NCI-H2081 treated with DMSO at 0.1 percent for 48 hours (cell line): ENCODE measurements at regions not wholly inside any gene's neighbourhood (a gene's known extent, or its start where the extent isn't known, plus 50 kb on each side); places are given as distances from the start of the nearest gene placed in this dataset.

Experiments
- DNase-seq: peaks from one replicate; lab custom pipeline; 2025; lab: John Stamatoyannopoulos, UW

DNA sequence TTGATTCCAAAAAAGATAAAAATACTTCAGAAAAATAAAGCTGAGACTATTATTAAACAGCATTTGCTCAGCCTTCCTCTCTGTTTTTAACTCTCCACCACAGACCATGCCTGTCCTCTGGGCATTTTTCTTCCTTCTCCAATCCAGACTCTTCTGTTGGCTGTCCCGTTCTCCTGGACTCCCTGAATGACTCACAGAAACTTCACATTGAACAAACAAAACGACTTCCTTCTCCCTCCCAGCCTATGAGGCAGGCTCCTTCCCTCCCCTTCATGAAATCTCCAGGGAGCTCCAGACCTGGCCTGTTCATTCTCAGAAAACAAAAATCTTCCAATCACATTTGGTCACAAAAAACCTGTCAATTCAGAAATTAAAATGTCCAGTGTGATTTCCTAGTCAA, 421.3 kb downstream of the NPHP4 start:
- DNase-seq: no peak

- DNase-seq: no peak
These were observed 423.9 kb downstream of the NPHP4 start for GRCh38 chr1:5568321-5568720.

DNA sequence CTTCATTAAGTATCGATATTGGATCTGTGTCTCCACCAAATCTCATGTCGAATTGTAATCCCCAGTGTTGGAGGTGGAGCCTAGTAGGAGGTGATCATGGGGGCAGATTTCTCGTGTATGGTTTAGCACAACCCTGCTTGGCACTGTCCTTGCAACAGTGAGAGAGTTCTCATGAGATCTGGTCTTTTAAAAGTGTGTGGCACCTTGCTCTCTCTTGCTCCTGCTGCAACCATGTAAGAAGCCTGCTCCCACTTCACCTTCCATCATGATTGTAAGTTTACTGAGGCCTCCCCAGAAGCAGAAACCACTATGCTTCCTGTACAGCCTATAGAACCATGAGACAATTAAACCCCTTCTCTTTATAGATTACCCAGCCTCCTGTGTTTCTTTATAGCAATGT, 424.4 kb downstream of the NPHP4 start:
- no peak for DNase-seq

DNA sequence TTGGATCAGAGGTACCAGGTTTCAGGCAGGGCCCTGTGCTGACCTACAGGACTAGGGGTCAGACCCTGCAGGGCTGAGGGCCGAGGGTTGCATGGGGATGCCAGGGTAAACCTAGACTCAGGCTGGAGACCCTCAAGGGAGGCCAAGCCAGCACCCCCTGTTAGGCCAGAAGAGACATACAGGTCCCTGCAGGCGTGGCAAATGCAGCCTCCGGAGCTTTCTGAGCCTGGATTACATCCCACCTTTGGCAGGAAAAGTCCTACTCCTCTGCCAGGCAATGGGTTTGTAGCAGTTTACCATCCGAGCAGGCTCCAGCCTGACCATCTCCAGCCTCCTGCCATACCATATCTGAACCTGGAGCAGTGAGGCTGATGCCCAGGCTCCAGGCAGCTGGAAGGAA, 425.3 kb downstream of the NPHP4 start:
- no peak for DNase-seq

DNA sequence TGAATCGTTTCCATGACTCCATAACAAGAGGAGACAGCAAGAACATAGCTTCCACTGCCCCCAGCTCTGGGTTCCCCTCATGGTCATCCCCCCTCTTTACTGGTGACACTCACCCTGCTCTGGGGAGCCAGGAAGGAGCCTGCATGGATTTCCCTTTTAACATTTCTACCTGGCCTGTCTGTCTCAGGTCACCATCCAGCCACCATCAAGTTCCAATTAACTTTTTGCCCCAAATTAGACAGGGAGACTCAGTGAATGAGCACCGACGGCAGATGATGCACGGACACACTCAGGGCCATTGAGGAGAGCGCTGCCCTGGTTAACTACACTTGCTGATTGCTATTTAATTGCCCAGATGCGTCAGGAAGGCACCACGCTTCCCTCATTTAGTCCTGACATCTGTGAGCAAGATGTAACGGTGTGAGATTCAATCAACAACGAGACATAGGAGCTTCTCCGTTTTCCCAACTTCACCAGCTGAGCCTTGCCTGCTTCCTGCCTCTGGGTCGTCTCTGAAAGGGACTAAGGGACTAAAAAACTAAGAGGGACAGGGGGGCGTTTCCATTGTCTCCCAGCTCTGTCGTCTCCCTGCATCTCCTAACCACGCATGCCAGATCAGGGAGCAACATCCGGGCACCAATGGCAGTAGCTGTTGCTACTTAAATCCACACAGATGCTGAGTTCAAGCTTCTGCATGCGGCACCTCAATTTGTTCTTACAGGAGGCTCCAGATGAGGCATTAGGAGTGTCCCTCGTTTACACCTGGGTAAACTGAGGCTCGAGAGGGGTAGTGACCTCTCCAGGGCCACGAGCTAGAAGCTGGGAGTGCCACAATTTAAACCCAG, 426.7 kb downstream of the NPHP4 start:
- no peak for DNase-seq

DNA sequence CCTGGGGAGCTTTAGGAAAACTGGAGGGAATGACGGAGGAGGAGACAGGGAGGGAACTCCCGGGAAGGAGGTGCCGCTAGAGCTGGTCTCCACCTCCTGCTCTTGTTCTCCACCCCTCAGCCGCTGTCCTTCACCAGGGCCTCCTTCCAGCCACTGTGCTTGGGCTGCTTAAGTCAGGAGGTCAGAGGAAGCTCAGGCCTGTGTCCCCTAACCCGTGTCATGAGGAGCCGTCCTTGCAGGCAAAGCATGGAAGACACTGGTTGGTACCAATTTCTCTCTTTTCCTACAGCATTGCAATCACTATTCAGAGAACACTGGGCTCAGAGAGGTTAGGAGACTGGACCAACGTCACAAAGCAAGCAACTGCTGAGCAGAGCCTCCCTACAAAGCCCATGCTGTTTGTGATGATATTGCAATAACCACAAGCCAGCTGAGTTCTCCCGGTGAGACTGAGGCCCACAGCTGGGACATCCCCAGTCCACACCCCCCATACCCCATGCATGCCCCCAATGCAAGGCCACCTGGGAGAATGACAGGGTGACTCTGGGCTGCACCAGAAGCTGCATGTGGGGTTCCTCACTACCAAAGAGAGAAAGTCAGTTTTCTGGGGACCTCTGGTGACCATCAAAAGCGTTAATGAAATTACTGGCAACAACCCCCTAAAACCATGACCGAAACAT, 427.5 kb downstream of the NPHP4 start:
- no peak for DNase-seq

DNA sequence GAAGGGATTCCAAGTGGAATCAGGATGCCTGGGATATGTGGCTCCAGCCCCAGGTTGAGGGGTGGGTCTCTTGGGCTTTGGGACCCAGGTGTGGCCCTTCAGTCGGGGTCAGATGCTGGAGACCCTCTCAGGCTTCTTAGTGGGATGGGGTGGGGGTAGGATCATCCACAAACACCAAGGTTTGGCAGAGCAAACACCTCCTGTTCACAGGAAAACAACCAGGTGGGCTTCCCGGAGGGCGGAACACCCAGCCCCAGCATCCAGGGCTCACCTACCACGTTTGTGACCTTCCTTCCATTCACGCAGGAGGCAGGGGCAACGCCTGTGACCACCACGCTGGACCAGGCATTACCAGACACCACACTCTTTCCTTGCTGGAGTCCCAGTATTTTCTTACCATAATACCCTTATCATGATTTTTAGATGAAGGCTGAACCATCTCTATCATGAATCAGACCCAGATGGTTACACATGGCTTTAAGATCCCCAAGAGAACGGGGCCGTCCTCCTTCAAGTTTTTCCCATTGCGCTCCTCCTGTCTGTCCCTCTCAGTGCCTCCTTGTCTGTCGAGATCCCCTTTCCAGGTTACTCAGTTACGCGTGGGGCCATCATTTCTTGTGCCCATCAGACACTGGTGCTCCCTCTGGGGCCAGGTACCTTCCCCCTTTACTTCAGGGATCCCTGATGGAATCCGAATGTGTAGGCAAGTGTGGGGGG, 428.2 kb downstream of the NPHP4 start:
- no peak for DNase-seq

DNA sequence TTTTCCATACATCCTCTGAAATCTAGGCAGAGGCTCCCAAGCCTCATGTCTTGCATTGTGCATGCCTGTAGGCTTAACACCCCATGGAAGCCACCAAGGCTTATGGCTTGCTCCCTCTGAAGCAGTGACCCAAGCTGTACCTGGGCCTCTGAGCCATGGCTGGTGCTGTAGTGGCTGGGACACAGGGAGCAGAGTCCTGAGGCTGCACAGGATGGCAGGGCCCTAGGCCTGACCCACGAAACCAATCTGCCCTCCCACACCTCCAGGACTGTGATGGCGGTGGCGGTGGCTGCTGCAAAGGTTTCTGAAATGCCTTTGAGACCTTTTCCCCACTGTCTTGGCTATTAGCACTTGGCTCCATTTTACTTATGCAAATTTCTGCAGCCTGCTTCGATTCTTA, 429.5 kb downstream of the NPHP4 start:
- DNase-seq: no peak

DNA sequence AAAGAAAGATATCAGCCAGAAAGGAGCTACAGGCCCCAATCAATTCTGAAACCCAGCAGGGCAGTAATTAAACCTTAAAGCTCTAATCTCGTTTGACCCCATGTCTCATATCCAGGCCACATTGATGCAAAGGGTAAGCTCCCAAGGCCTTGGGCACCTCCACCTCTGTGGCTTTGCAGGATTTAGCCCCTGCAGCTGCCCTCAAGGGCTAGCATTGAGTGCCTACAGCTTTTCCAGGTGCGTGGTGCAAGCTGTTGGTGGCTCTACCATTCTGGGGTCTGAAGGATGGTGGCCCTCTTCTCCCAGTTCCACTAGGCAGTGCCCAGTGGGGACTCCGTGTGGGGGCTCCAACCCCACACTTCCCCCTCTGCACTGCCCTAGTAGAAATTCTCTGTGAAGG, 429.9 kb downstream of the NPHP4 start:
- no peak for DNase-seq

GRCh38 chr1:5559078-5559477, 433.1 kb downstream of the NPHP4 start:
- no peak for DNase-seq

DNA sequence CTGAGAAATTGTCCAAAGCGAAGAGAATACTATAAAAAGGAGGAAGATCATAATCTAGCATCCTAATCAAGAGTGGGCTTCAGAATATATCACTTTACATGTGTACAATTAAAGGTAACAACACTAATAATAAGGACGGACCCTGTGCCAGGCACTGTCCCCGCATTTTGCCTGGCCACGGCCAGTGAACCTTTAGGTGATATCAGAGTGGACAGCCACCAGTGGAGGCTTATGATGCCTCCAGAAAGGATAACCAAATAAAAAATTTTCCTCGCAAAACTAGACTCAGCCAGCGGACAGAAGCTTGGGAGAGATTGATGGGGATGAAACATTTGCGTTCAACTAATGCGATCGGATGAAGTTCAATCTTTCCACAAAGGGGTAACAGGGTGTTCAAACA, 436.4 kb downstream of the NPHP4 start:
- DNase-seq: no peak

DNA sequence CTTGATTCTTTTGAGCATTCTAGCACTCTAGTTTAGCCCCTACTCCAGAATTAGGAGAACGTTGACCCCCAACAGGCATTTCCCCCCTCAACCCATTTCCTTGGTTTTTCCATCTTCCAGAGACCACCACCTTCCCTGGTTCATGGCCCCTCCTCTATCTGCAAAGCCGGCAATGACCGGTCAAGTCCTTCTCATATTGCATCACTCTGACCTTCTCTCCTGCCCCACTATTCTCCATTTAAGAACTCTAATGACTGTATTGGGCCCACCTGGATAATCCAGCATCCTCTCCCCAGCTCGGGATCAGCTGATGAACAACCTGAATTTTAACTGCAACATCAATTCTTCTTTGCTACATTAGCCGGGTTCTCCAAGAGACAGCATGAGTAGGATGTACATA, 437.4 kb downstream of the NPHP4 start:
- no peak for DNase-seq

- DNase-seq: no peak
These were observed 438.1 kb downstream of the NPHP4 start for GRCh38 chr1:5554111-5554510.

GRCh38 chr1:5552787-5553484, 439.3 kb downstream of the NPHP4 start:
- DNase-seq: no peak

DNA sequence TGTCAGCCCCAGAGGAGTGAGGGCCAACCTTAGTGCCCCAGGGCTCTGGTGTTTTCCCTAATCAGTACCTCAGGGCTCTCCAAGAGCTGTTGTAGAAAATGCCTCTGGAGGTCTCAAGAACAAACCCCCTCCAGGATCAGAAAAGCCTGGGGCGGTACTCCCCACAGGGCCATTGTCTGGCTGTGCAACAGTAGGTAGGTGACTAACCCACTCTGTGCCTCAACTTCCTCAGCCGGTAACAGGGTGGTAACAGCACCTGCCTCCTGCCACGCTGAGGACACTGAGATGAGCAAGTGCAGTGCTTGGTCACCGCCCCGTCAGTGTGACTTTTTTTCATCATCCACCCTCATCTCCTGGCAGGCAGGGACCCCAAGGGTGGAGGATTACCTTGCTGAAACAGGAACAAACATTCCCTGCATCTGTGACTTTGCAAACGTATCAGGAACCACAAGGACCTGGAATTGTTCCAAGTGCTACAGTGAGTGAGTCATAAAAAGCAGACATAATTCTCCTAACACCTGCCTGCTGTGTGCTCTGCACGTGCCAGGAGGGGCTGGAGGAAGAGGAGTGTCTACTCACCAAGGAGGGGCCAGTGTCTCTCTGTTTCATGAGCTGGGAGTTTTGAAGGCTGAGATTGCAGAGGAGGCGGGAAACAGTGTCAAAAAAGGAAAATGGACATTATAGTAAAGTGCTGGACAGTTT, 440.8 kb downstream of the NPHP4 start:
- DNase-seq: no peak

DNA sequence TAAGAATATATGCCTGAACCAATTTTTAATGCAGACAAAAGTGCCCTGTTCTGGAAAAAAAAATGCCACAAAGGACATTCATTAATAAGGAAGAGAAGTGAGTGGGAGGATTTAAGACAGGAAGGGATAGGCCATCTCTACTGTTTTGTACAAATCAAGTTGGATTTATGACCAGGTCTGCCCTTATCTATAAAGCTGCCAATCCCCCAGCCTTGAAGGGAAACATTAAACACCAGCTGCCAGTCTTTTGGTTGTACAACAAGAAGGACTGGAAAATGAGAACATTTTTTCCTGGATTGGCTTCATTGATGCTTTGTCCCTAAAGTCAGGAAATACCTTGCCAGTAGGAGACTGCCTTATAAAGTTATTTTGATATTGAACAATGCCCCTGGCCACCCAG, 444.0 kb downstream of the NPHP4 start:
- DNase-seq: no peak

- no peak for DNase-seq
These were observed 449.0 kb downstream of the NPHP4 start for GRCh38 chr1:5543235-5543634.

DNA sequence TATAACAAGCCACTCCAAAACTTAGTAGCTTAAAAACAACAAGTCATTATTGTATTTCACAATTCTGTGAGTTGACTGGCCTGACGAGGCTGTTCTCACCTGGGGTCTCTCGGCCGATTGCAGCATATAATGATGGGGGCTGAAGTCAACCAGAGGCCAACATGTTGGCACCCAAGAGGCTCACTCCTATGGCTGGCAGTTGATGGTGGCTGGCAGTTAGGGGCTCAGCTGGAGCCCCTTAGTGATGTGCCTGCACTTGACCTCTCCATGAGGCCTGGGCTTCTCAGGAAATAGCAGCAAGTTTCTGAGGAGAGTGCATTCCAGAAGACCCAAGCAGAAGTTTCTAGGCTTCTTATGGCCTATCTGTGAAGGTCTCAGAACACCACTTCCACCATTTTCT, 459.4 kb downstream of the NPHP4 start:
- DNase-seq: no peak

GRCh38 chr1:5526822-5527551, 465.2 kb downstream of the NPHP4 start:
- DNase-seq: no peak

DNA sequence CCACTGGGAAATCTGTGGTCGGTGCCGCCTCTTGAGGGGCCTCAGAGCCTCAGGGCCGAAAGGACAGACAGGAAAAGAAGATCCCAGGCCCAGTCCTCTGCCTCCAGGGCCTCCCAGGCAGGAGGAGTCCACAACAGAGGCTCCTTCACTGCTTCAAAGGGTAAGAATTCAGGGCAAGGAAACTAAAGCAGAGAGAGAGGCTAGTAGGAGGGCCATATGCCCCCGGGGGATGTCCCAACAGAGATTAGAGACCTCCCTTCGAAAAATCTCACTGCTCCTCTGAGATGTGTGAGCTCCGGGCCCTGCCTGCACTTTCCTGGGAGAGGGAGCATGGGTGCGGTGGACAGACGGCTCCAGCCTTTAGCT, 465.9 kb downstream of the NPHP4 start:
- DNase-seq: no peak
